Caco-2 (cell line): ENCODE measurements at regions not wholly inside any gene's neighbourhood (a gene's known extent, or its start where the extent isn't known, plus 50 kb on each side); places are given as distances from the start of the nearest gene placed in this dataset.

Source experiments
- BruUV-seq: library from RNA; stranded (reverse); fragments of 400-500 nt; replicated peaks from 2 replicates; lab custom pipeline; 2021; lab: Mats Ljungman, UMichigan
- CTCF ChIA-PET: fragments of 300-600 bp; sonication (Branson Sonifier 250); formaldehyde crosslinking; loops from one replicate; lab custom pipeline; 2022; ENCODE audit warnings: antibody characterized with exemption; lab: Charles Lee
- POLR2A ChIA-PET: fragments of 300-600 bp; sonication (Branson Sonifier 250); formaldehyde crosslinking; loops from one replicate; lab custom pipeline; 2022; ENCODE audit warnings: antibody characterized with exemption; lab: Charles Lee
- DNase-seq, 2 experiments: peaks; one replicate each; pipeline versions ENCODE4 v3.0.0 to v3.0.0-alpha.2; 2020 to 2022
- H3K27me3 ChIP-seq: replicated peaks from 2 replicates; pipeline ENCODE4 v1.6.0; 2011; ENCODE audit warnings: low read length; ENCODE audit not compliant: control insufficient read depth, insufficient read depth
- H3K36me3 ChIP-seq: 2 replicates; pipeline ENCODE4 v1.5.1; 2011; ENCODE audit warnings: low read length; ENCODE audit not compliant: control insufficient read depth, insufficient read depth
- H3K4me1 ChIP-seq: fragments of 250-450 bp; sonication (Bioruptor Pico); 2 replicates; pipeline ENCODE4 v1.5.1; 2020; ENCODE audit warnings: mild to moderate bottlenecking
- H3K4me3 ChIP-seq: 2 replicates; pipeline ENCODE4 v1.5.1; 2011; ENCODE audit warnings: low read depth, mild to moderate bottlenecking, control low read depth, low read length
- H3K9me3 ChIP-seq: fragments of 250-450 bp; sonication (Bioruptor Pico); 2 replicates; pipeline ENCODE4 v1.5.1; 2020; ENCODE audit warnings: mild to moderate bottlenecking, moderate library complexity
- H3K27ac Mint-ChIP-seq: one replicate; pipeline ENCODE4 v1.8.0; 2022; ENCODE audit warnings: mixed read lengths; ENCODE audit not compliant: unreplicated experiment
- H3K27me3 Mint-ChIP-seq: one replicate; pipeline ENCODE4 v1.8.0; 2022; ENCODE audit warnings: mixed read lengths; ENCODE audit not compliant: insufficient read depth, unreplicated experiment
- H3K36me3 Mint-ChIP-seq: one replicate; pipeline ENCODE4 v1.8.0; 2022; ENCODE audit warnings: mild to moderate bottlenecking, mixed read lengths; ENCODE audit not compliant: insufficient read depth, unreplicated experiment
- H3K4me1 Mint-ChIP-seq: one replicate; pipeline ENCODE4 v1.8.0; 2022; ENCODE audit warnings: low read depth, mixed read lengths; ENCODE audit not compliant: unreplicated experiment
- H3K4me3 Mint-ChIP-seq: one replicate; pipeline ENCODE4 v1.8.0; 2022; ENCODE audit warnings: mild to moderate bottlenecking, moderate library complexity, mixed read lengths; ENCODE audit not compliant: unreplicated experiment
- H3K9me3 Mint-ChIP-seq: one replicate; pipeline ENCODE4 v1.8.0; 2022; ENCODE audit warnings: mixed read lengths; ENCODE audit not compliant: unreplicated experiment
- CTCF ChIP-seq, 2 experiments: fragments of 200-600 bp in 1 of 2; IDR thresholded peaks; 1 replicate in 1 of 2; 2 replicates in 1 of 2; pipeline versions ENCODE4 v1.5.1 to v1.8.0; 2011 to 2022; ENCODE audit warnings: antibody characterized with exemption in 1 of 2, control low read depth in 1 of 2, inconsistent platforms in 1 of 2, low read depth in 1 of 2, low read length in 1 of 2, mild to moderate bottlenecking in 1 of 2, moderate library complexity in 1 of 2; ENCODE audit not compliant: insufficient read depth in 1 of 2, severe bottlenecking in 1 of 2, unreplicated experiment in 1 of 2
- intact Hi-C: fragments of 100-400 bp; cut with micrococcal nuclease; formaldehyde crosslinking; loops from one replicate; pipeline ENCODE4 v1.10.0; 2022; ENCODE audit not compliant: unreplicated experiment

GRCh38 chr5:173697931-173698579 is 81.6 kb upstream of the BOD1 start:
- H3K4me1 Mint-ChIP-seq: peaks cover 8% of the 10 kb centered on the region
- no peak overlapping the region for H3K4me3 Mint-ChIP-seq
- CTCF ChIA-PET: no interaction called here
- POLR2A ChIA-PET: no interaction called here
- no peaks in the 10 kb centered on the region for H3K9me3 Mint-ChIP-seq
- H3K27ac Mint-ChIP-seq: no peak overlapping the region
- Histone ChIP-seq H3K27me3 (no peaks in the 10 kb centered on the region), H3K4me3 (no peak overlapping the region), H3K4me1 (peaks cover 8% of the 10 kb centered on the region; the same call in 1 of the 2 replicates), H3K36me3 (no peaks in the 10 kb centered on the region), H3K9me3 (peaks cover 10% of the 10 kb centered on the region; the same call in 1 of the 2 replicates)
- no peaks in the 10 kb centered on the region for H3K36me3 Mint-ChIP-seq
- intact Hi-C loops: no loop called here
- no peaks in the 10 kb centered on the region for H3K27me3 Mint-ChIP-seq
- no peak for DNase-seq
- no peak for TF ChIP-seq CTCF (IDR thresholded peaks at IDR 0.05; ENCODE audit: insufficient read depth in 1 of 2, low read depth in 1 of 2, low read length in 1 of 2, severe bottlenecking in 1 of 2, unreplicated experiment in 1 of 2)
- BruUV-seq: no TSS peak

GRCh38 chr5:173699966-173700365 is 83.5 kb upstream of the BOD1 start:
- Histone ChIP-seq H3K9me3 (no peaks in the 10 kb centered on the region), H3K36me3 (no peaks in the 10 kb centered on the region), H3K4me3 (no peak overlapping the region), H3K27me3 (no peaks in the 10 kb centered on the region), H3K4me1 (no peaks in the 10 kb centered on the region)
- H3K27ac Mint-ChIP-seq: no peak overlapping the region
- intact Hi-C loops: no loop called here
- ChIA-PET POLR2A (no interaction called here), CTCF (interaction anchor here (0.7 kb wide), 1 partner anchor 29 kb away, joined by 5 read pairs; no protein-coding TSS in a partner anchor)
- DNase-seq: no peak
- peaks cover 8% of the 10 kb centered on the region for H3K4me1 Mint-ChIP-seq
- no TSS peak for BruUV-seq
- H3K9me3 Mint-ChIP-seq: no peaks in the 10 kb centered on the region
- TF ChIP-seq CTCF (IDR thresholded peaks at IDR 0.05; ENCODE audit: insufficient read depth in 1 of 2, low read depth in 1 of 2, low read length in 1 of 2, severe bottlenecking in 1 of 2, unreplicated experiment in 1 of 2): no peak
- no peaks in the 10 kb centered on the region for H3K27me3 Mint-ChIP-seq
- no peaks in the 10 kb centered on the region for H3K36me3 Mint-ChIP-seq
- no peak overlapping the region for H3K4me3 Mint-ChIP-seq

GRCh38 chr5:173703466-173703865 is 87.0 kb upstream of the BOD1 start:
- TF ChIP-seq CTCF (IDR thresholded peaks at IDR 0.05; ENCODE audit: insufficient read depth in 1 of 2, low read depth in 1 of 2, low read length in 1 of 2, severe bottlenecking in 1 of 2, unreplicated experiment in 1 of 2): no peak
- BruUV-seq: no TSS peak
- POLR2A ChIA-PET: no interaction called here
- Mint-ChIP-seq H3K27me3 (no peaks in the 10 kb centered on the region), H3K4me1 (no peaks in the 10 kb centered on the region), H3K36me3 (no peaks in the 10 kb centered on the region), H3K4me3 (no peak overlapping the region), H3K27ac (no peak overlapping the region), H3K9me3 (no peaks in the 10 kb centered on the region)
- Histone ChIP-seq H3K9me3 (no peaks in the 10 kb centered on the region), H3K4me1 (no peaks in the 10 kb centered on the region), H3K4me3 (no peak overlapping the region), H3K36me3 (no peaks in the 10 kb centered on the region), H3K27me3 (no peaks in the 10 kb centered on the region)
- intact Hi-C loops: no loop called here
- DNase-seq: no peak
- CTCF ChIA-PET: no interaction called here
